Panc1 (cell line): ENCODE measurements at regions not wholly inside any gene's neighbourhood (a gene's known extent, or its start where the extent isn't known, plus 50 kb on each side); places are given as distances from the start of the nearest gene placed in this dataset.

Experiments
- ATAC-seq: fragments of 200-7000 bp; cut with Tn5 transposase; 2 replicates; pipeline ENCODE4 v1.9.1; 2020; ENCODE audit warnings: mild to moderate bottlenecking, moderate library complexity
- BruUV-seq: library from RNA; stranded (reverse); fragments of 400-500 nt; replicated peaks from 2 replicates; lab custom pipeline; 2021; lab: Mats Ljungman, UMichigan
- CTCF ChIA-PET: fragments of 300-600 bp; sonication (Branson Sonifier 250); formaldehyde crosslinking; loops from one replicate; lab custom pipeline; 2022; ENCODE audit warnings: antibody characterized with exemption; lab: Charles Lee
- POLR2A ChIA-PET: fragments of 300-600 bp; sonication (Branson Sonifier 250); formaldehyde crosslinking; loops from one replicate; lab custom pipeline; 2022; ENCODE audit warnings: antibody characterized with exemption; lab: Charles Lee
- DNase-seq: peaks from one replicate; pipeline ENCODE4 v3.0.0-alpha.2; 2010; ENCODE audit warnings: low read depth, low spot score
- H3K27ac ChIP-seq: 2 replicates; pipeline ENCODE4 v1.5.1; 2011; ENCODE audit warnings: mild to moderate bottlenecking, low read length, inconsistent platforms
- H3K27me3 ChIP-seq: fragments of 200-500 bp; sonication (Bioruptor generic); 2 replicates; pipeline ENCODE4 v1.6.0; 2014; ENCODE audit warnings: low read length, inconsistent platforms; ENCODE audit not compliant: control insufficient read depth, insufficient read depth
- H3K36me3 ChIP-seq: fragments of 200-500 bp; sonication (Bioruptor generic); 2 replicates; pipeline ENCODE4 v1.5.1; 2014; ENCODE audit warnings: inconsistent platforms, mild to moderate bottlenecking, low read length, moderate library complexity; ENCODE audit not compliant: control insufficient read depth, insufficient read depth
- H3K4me1 ChIP-seq: 2 replicates; pipeline ENCODE4 v1.5.1; 2011; ENCODE audit warnings: inconsistent platforms, mild to moderate bottlenecking, low read length, moderate library complexity; ENCODE audit not compliant: control insufficient read depth, insufficient read depth
- H3K4me3 ChIP-seq, 2 experiments: 2 replicates each; pipeline ENCODE4 v1.5.1; 2011 to 2012; ENCODE audit warnings: low read depth in 2 of 2, low read length in 2 of 2, mild to moderate bottlenecking in 2 of 2, inconsistent platforms in 1 of 2, moderate library complexity in 1 of 2
- H3K9me3 ChIP-seq: fragments of 200-500 bp; sonication (Bioruptor generic); 2 replicates; pipeline ENCODE4 v1.5.1; 2014; ENCODE audit warnings: low read depth, mild to moderate bottlenecking, inconsistent platforms, low read length, moderate library complexity; ENCODE audit not compliant: control insufficient read depth, insufficient read depth
- POLR2AphosphoS5 ChIP-seq: IDR thresholded peaks from 2 replicates; pipeline ENCODE4 v1.6.1; 2012; ENCODE audit warnings: mild to moderate bottlenecking, low read depth, low read length, moderate library complexity
- SIN3A ChIP-seq: IDR thresholded peaks from 2 replicates; pipeline ENCODE4 v1.6.1; 2012; ENCODE audit warnings: low read depth, mild to moderate bottlenecking, low read length, moderate library complexity, borderline replicate concordance; ENCODE audit not compliant: insufficient read depth
- TCF7L2 ChIP-seq: IDR thresholded peaks from 2 replicates; pipeline ENCODE4 v1.6.1; 2011; ENCODE audit warnings: mild to moderate bottlenecking, low read depth, low read length, inconsistent platforms
- in situ Hi-C: cut with HindIII; loops from 2 replicates; pipeline ENCODE4 v1.10.0; 2016; ENCODE audit warnings: low sequenced_read_pairs, low pct_unique_long_range_greater_than_20kb
- intact Hi-C: fragments of 100-400 bp; cut with micrococcal nuclease; formaldehyde crosslinking; loops from one replicate; pipeline ENCODE4 v1.10.0; 2022; ENCODE audit not compliant: unreplicated experiment
- TF ChIP-seq, protein P1 (sequence below), 2 experiments: IDR thresholded peaks; 2 replicates each; pipeline ENCODE4 v1.6.1; 2011 to 2012; ENCODE audit warnings: low read depth in 2 of 2, control low read depth in 1 of 2, low read length in 1 of 2, mild to moderate bottlenecking in 1 of 2, moderate library complexity in 1 of 2; ENCODE audit not compliant: insufficient read depth in 1 of 2
- TF ChIP-seq, protein P2 (sequence below): fragments of 450-650 bp; IDR thresholded peaks from 2 replicates; pipeline ENCODE4 v1.5.1; 2017; ENCODE audit warnings: mild to moderate bottlenecking

DNA sequence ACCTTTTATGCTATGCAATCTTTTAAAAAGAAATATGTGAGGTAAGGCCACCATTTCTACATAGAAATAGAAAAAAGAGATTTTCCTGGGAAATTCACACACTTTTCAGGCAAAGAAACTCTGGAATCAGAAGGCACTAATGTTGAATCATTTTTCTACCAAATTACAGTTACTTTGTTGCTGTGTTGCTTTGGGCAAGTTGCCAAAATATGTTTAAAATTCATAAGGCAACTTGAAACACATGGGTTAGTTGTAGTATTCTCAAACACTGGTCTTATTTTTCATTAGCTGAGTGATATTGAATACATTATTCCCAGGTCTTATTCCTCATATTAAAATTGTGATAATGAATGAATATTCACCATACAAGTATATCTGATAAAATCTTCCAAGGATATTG is 195.0 kb upstream of the SLITRK1 start:
- in situ Hi-C loops (no loop called here), intact Hi-C loops (no loop called here)
- no peaks in the 10 kb centered on the region for H3K36me3 ChIP-seq
- no peak overlapping the region for H3K27ac ChIP-seq
- ChIA-PET POLR2A (no interaction called here), CTCF (no interaction called here)
- no peaks in the 10 kb centered on the region for H3K4me1 ChIP-seq
- no TSS peak for BruUV-seq
- H3K4me3 ChIP-seq: no peak overlapping the region
- no peaks in the 10 kb centered on the region for H3K9me3 ChIP-seq
- ATAC-seq (no peak), DNase-seq (no peak)
- TF ChIP-seq, protein P1, sequence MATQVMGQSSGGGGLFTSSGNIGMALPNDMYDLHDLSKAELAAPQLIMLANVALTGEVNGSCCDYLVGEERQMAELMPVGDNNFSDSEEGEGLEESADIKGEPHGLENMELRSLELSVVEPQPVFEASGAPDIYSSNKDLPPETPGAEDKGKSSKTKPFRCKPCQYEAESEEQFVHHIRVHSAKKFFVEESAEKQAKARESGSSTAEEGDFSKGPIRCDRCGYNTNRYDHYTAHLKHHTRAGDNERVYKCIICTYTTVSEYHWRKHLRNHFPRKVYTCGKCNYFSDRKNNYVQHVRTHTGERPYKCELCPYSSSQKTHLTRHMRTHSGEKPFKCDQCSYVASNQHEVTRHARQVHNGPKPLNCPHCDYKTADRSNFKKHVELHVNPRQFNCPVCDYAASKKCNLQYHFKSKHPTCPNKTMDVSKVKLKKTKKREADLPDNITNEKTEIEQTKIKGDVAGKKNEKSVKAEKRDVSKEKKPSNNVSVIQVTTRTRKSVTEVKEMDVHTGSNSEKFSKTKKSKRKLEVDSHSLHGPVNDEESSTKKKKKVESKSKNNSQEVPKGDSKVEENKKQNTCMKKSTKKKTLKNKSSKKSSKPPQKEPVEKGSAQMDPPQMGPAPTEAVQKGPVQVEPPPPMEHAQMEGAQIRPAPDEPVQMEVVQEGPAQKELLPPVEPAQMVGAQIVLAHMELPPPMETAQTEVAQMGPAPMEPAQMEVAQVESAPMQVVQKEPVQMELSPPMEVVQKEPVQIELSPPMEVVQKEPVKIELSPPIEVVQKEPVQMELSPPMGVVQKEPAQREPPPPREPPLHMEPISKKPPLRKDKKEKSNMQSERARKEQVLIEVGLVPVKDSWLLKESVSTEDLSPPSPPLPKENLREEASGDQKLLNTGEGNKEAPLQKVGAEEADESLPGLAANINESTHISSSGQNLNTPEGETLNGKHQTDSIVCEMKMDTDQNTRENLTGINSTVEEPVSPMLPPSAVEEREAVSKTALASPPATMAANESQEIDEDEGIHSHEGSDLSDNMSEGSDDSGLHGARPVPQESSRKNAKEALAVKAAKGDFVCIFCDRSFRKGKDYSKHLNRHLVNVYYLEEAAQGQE (IDR thresholded peaks at IDR 0.05; ENCODE audit: insufficient read depth in 1 of 2, low read depth in 2 of 2, low read length in 1 of 2): no peak
- TF ChIP-seq, protein P2, sequence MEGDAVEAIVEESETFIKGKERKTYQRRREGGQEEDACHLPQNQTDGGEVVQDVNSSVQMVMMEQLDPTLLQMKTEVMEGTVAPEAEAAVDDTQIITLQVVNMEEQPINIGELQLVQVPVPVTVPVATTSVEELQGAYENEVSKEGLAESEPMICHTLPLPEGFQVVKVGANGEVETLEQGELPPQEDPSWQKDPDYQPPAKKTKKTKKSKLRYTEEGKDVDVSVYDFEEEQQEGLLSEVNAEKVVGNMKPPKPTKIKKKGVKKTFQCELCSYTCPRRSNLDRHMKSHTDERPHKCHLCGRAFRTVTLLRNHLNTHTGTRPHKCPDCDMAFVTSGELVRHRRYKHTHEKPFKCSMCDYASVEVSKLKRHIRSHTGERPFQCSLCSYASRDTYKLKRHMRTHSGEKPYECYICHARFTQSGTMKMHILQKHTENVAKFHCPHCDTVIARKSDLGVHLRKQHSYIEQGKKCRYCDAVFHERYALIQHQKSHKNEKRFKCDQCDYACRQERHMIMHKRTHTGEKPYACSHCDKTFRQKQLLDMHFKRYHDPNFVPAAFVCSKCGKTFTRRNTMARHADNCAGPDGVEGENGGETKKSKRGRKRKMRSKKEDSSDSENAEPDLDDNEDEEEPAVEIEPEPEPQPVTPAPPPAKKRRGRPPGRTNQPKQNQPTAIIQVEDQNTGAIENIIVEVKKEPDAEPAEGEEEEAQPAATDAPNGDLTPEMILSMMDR: no peak
- TF ChIP-seq POLR2AphosphoS5 (no peak), TCF7L2 (no peak), SIN3A (no peak)
- no peaks in the 10 kb centered on the region for H3K27me3 ChIP-seq

DNA sequence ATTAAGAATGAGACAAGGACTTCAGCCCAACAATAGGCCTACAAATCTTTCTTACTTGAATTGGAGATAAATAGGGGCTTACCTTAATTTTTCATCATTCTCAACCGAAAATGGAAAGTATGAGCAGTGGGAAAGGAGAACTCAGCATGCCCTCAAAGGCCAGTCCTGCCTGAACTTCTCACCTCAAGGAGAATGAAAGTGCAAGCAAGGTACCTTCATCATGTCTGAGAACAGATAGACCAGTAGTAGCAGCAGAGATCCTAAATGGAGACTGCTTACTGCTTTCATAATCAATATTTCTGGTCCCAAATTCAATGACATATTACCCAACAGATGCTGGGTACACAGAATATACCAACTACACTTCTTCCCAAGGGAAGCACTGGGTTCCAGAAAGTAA is 194.0 kb upstream of the SLITRK1 start:
- Histone ChIP-seq H3K4me1 (no peaks in the 10 kb centered on the region), H3K36me3 (no peaks in the 10 kb centered on the region), H3K4me3 (no peak overlapping the region), H3K27me3 (no peaks in the 10 kb centered on the region), H3K9me3 (no peaks in the 10 kb centered on the region), H3K27ac (no peak overlapping the region)
- DNase-seq: no peak
- ChIA-PET POLR2A (no interaction called here), CTCF (no interaction called here)
- no peak for ATAC-seq
- TF ChIP-seq, protein P2: no peak
- no peak for TF ChIP-seq POLR2AphosphoS5
- no peak for TF ChIP-seq SIN3A
- TF ChIP-seq, protein P1 (IDR thresholded peaks at IDR 0.05; ENCODE audit: insufficient read depth in 1 of 2, low read depth in 2 of 2, low read length in 1 of 2): no peak
- no peak for TF ChIP-seq TCF7L2
- intact Hi-C loops (no loop called here), in situ Hi-C loops (no loop called here)
- no TSS peak for BruUV-seq
